GM21723 (cell line): ENCODE measurements at regions not wholly inside any gene's neighbourhood (a gene's known extent, or its start where the extent isn't known, plus 50 kb on each side); places are given as distances from the start of the nearest gene placed in this dataset.
"Not testable (repeated sequence)": the region's sequence is repeated elsewhere in the genome, so short reads cannot be mapped to it uniquely, and the experiment has no call there.

Experiments
- ATAC-seq: cut with Tn5 transposase; IDR thresholded peaks from one replicate; pipeline ENCODE4 v1.9.1; 2021; ENCODE audit warnings: mild to moderate bottlenecking, moderate library complexity; ENCODE audit not compliant: unreplicated experiment

- ATAC-seq: no peak
These were observed 334.5 kb upstream of the CYRIA start for GRCh38 chr2:17000184-17000482.

DNA sequence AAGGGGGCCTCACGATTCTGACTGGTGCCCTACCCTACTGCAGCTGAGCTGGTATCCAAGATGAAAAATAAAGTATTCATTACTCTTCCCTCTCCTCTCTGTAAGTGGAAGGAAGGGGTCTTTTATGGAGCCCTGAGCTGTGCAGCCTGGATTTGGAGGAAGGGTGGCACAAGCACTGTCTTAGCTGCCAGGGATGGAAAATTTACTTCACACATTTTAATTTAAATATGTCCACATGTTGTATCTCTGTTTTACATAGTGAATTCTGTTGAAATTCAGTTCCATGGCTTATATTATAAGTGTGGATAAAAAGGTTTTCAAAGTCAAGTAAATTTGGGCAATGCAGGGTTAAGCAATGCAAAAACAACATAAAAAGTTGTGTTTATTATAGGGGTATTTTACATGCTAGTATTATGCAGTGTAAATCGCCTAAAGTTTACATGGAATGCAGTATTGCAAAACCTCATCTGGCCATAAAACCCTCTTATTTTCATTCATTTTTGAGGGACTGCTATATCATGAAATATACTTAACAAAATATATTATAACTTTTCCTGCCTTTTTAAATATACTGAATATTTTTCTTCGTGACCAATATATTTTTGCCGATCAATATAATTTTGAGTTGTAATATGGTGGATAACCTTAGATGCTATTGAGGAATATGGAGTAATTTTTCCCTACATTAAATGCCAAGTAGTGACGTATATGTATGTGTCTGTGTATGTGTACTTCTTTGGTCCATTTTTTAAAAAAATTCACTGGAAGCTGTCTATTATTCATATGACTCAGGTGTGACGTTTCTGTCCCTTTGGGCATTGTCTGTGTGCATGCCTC, 333.9 kb upstream of the CYRIA start:
- no peak for ATAC-seq

GRCh38 chr2:16978301-16978700, 312.7 kb upstream of the CYRIA start:
- ATAC-seq: no peak

DNA sequence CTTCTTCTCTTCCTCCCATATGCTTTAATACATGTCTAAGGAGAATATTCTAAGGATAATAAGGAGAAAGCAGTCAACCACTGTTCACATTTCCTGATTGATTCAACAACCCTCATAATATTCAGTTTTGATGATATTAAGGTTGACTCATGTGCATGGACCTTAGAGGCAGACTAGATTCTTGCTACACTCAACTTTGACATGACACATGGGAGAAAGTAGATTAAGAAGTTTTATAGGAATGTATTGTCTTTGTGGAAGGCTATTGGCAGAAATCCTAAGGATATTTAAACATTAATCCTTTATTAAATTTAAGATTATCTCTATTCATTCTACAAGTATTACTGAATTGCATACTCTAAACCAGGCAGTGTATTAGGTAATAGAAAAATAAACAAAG, 309.1 kb upstream of the CYRIA start:
- ATAC-seq: no peak

GRCh38 chr2:16973586-16974286, 308.1 kb upstream of the CYRIA start:
- ATAC-seq: no peak

DNA sequence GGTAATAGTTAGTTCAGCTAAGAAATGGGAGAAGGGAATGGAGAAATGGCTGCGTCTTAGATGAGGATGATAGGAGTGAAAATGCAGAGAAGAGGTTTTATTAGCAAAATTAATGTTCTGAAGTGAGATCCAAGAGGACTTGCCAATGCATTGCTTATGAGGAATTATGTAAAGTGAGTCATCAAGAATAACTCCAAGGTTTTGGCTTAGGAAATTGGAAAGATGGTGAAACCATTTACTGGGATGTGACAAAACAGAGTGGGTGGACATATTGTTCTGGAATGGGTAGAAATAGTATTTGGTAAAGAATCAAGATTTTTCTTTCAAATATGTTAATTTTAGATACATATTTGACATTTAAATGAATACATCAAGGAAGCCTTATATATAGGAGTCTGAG, 306.6 kb upstream of the CYRIA start:
- ATAC-seq: no peak

- no peak for ATAC-seq
These were observed 306.1 kb upstream of the CYRIA start for GRCh38 chr2:16971722-16972234.

- ATAC-seq: not testable (repeated sequence)
These were observed 305.3 kb upstream of the CYRIA start for GRCh38 chr2:16970948-16971347.

- ATAC-seq: no peak
These were observed 296.9 kb upstream of the CYRIA start for GRCh38 chr2:16962505-16962904.

- ATAC-seq: no peak
These were observed 294.9 kb upstream of the CYRIA start for GRCh38 chr2:16960579-16960978.

DNA sequence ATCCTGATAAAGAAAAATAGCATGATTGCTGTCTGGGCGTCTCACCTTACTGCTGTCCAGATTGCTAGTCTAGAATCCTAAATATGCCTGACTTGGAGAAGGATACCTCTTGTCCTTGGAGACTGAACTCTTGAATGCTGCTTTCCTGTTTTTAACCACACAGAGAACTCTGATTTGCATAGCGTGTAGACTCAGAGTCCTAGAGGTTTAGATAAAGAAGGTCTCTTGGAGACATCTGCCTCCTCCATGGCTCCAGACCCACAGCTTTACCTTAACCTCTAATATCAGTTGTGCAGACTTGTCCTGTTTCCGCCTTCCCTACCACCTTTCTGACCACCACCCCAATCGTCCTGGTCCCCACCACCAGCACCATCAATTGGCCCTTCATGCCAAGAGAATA, 292.6 kb upstream of the CYRIA start:
- ATAC-seq: no peak

DNA sequence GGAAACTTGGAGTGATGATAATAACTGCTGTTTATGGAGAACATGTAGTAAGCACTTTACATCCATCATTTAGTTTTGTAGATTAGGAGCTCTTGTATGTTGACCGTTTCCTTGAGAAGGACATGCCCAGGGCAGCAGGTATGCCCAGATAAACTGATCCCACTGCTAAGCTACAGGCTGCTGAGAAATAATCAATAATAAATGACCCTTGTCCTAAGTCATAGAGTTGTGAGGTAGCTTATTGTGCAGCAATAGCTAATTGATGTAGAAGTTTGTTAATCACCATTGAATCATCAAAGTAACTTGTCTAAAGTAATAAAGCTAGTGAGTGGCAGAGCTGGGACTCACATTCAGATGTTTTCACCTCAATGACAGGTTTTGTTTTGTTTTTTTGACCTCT, 287.2 kb upstream of the CYRIA start:
- ATAC-seq: no peak

DNA sequence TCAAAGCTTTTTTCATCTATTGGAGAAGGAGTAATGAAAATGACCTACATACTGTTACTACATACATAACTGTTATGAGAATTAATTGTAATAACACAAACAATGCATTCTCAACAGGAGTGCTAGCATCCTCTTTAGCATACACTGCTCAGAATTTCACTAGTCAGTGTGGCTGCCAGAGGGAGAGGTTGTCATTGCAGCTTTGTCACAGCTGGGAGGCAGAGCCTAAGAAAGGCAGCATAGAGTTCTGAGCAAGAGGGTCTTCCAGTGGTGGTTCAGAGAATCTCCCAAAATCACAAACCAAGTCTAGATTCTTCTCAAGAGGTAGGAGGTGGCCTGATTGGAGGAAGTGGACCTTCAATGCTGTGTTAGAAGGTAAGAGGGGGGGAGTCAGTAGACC, 286.7 kb upstream of the CYRIA start:
- ATAC-seq: no peak

GRCh38 chr2:16950436-16950835, 284.8 kb upstream of the CYRIA start:
- no peak for ATAC-seq

- no peak for ATAC-seq
These were observed 283.1 kb upstream of the CYRIA start for GRCh38 chr2:16948710-16949109.

- ATAC-seq: no peak
These were observed 282.4 kb upstream of the CYRIA start for GRCh38 chr2:16948053-16948452.

GRCh38 chr2:16943279-16943958, 277.8 kb upstream of the CYRIA start:
- ATAC-seq: no peak

DNA sequence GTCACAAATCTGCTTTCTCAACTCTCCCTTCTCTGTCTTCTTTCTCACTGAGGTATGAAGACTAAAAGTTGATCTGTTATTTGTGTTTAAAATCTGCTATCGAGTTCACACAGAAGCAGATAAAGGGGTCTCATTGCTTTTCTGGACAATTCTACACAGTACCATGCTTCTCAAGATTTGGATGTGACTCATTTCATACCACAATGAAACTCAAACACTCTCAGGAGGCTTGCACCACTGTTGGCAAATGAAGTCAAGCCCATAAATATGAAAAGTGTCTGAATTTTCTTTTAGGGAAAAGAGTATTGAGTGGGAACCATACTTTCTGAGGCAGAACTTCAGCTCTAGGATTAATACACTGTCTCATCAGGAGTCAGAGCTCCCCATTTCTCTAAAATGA, 274.6 kb upstream of the CYRIA start:
- no peak for ATAC-seq

GRCh38 chr2:16939771-16940170, 274.1 kb upstream of the CYRIA start:
- ATAC-seq: no peak

GRCh38 chr2:16933355-16933754, 267.7 kb upstream of the CYRIA start:
- ATAC-seq: no peak

DNA sequence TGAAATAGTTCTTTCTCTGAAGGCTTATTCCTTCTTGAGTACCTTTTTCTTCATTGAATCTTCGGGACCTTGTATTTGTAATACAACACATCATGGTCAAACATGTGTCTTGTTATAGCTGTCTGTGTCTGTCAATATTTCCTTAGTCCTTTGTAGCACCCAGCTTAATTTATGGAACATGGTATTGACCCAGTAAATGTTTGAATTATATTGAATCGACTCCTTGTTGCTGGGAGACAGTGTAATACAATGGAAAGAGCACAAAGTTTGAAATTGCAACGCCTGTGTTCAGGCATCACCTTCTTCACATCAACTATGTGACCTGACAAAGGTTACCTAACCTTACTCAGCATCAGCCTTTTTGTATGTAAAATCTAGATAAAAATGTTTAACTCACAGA, 267.2 kb upstream of the CYRIA start:
- no peak for ATAC-seq

DNA sequence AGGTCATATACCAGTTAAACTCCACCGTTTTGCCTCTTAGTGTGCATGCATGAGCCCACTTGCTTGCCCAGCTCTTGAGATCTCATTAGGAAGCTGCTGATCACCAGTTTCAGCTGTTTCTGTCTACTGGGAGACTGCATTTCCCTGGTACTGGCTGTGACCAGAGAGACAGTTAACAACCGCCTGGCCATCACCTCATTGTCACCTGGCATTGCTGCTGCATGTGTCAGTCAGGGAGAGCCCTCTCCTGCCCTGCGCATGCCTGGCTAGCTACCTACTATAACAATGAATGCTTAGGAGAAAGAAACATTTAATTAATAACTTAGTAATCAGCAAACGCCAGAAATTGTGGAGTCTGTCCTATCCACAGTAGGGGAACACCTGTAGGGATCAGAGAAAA, 265.8 kb upstream of the CYRIA start:
- no peak for ATAC-seq
